SIG-M5 treated with dmso at 0.1 percent for 504 hours (cell line): ENCODE measurements at regions not wholly inside any gene's neighbourhood (a gene's known extent, or its start where the extent isn't known, plus 50 kb on each side); places are given as distances from the start of the nearest gene placed in this dataset.

ENCODE experiments used
- DNase-seq: peaks from one replicate; lab custom pipeline; 2025; ENCODE audit not compliant: unreplicated experiment; lab: John Stamatoyannopoulos, UW

- no peak for DNase-seq
Observed at GRCh38 chr12:114769634-114770033, 85.7 kb upstream of the TBX3 start.

GRCh38 chr12:114767906-114768722 is 84.1 kb upstream of the TBX3 start:
- DNase-seq = no peak

- no peak for DNase-seq
Observed at GRCh38 chr12:114767084-114767760, 83.2 kb upstream of the TBX3 start.

GRCh38 chr12:114765960-114766691 is 82.2 kb upstream of the TBX3 start:
- DNase-seq = no peak

- DNase-seq = no peak
Observed at GRCh38 chr12:114764510-114764909, 80.5 kb upstream of the TBX3 start.

GRCh38 chr12:114762490-114763110 is 78.6 kb upstream of the TBX3 start:
- DNase-seq = no peak

- DNase-seq = no peak
Observed at GRCh38 chr12:114760151-114760877, 76.3 kb upstream of the TBX3 start.

GRCh38 chr12:114759635-114760034 is 75.7 kb upstream of the TBX3 start:
- DNase-seq = no peak

- DNase-seq = no peak
Observed at GRCh38 chr12:114757684-114758325, 73.8 kb upstream of the TBX3 start.

GRCh38 chr12:114752217-114752616 is 68.2 kb upstream of the TBX3 start:
- no peak for DNase-seq

GRCh38 chr12:114751712-114752111 is 67.7 kb upstream of the TBX3 start:
- no peak for DNase-seq

GRCh38 chr12:114750917-114751316 is 66.9 kb upstream of the TBX3 start:
- no peak for DNase-seq

GRCh38 chr12:114749065-114749464 is 65.1 kb upstream of the TBX3 start:
- no peak for DNase-seq

- DNase-seq = no peak
Observed at GRCh38 chr12:114747012-114747858, 63.3 kb upstream of the TBX3 start.

GRCh38 chr12:114746297-114747011 is 62.5 kb upstream of the TBX3 start:
- DNase-seq = peak; percentile 64

- DNase-seq = no peak
Observed at GRCh38 chr12:114744691-114745090, 60.7 kb upstream of the TBX3 start.

- DNase-seq = no peak
Observed at GRCh38 chr12:114744285-114744684, 60.3 kb upstream of the TBX3 start.

GRCh38 chr12:114743799-114744198 is 59.8 kb upstream of the TBX3 start:
- DNase-seq = no peak

GRCh38 chr12:114743289-114743688 is 59.3 kb upstream of the TBX3 start:
- DNase-seq = no peak
